IPS-20b (cell line): ENCODE measurements at regions not wholly inside any gene's neighbourhood (a gene's known extent, or its start where the extent isn't known, plus 50 kb on each side); places are given as distances from the start of the nearest gene placed in this dataset.
"Not testable (repeated sequence)": the region's sequence is repeated elsewhere in the genome, so short reads cannot be mapped to it uniquely, and the experiment has no call there.

ENCODE experiments used
- H3K27ac ChIP-seq: one replicate; pipeline ENCODE4 v1.5.1; 2013; ENCODE audit warnings: low read length
- H3K27me3 ChIP-seq: 2 replicates; pipeline ENCODE4 v1.6.1; 2013; ENCODE audit warnings: mild to moderate bottlenecking, low read length, inconsistent platforms; ENCODE audit not compliant: insufficient read depth
- H3K36me3 ChIP-seq: 2 replicates; pipeline ENCODE4 v1.6.1; 2013; ENCODE audit warnings: low read depth, mild to moderate bottlenecking, inconsistent platforms, low read length, moderate library complexity; ENCODE audit not compliant: insufficient read depth
- H3K4me1 ChIP-seq: 2 replicates; pipeline ENCODE4 v1.6.1; 2013; ENCODE audit warnings: mild to moderate bottlenecking, control low read depth, inconsistent platforms, low read length, moderate library complexity; ENCODE audit not compliant: insufficient read depth
- H3K4me3 ChIP-seq: 2 replicates; pipeline ENCODE4 v1.5.1; 2013; ENCODE audit warnings: mild to moderate bottlenecking, low read length, inconsistent platforms
- H3K9ac ChIP-seq: 2 replicates; pipeline ENCODE4 v1.6.1; 2013; ENCODE audit warnings: low read depth, mild to moderate bottlenecking, inconsistent platforms, low read length, moderate library complexity
- H3K9me3 ChIP-seq: 2 replicates; pipeline ENCODE4 v1.6.1; 2013; ENCODE audit warnings: mild to moderate bottlenecking, low read depth, low read length, inconsistent platforms; ENCODE audit not compliant: insufficient read depth

DNA sequence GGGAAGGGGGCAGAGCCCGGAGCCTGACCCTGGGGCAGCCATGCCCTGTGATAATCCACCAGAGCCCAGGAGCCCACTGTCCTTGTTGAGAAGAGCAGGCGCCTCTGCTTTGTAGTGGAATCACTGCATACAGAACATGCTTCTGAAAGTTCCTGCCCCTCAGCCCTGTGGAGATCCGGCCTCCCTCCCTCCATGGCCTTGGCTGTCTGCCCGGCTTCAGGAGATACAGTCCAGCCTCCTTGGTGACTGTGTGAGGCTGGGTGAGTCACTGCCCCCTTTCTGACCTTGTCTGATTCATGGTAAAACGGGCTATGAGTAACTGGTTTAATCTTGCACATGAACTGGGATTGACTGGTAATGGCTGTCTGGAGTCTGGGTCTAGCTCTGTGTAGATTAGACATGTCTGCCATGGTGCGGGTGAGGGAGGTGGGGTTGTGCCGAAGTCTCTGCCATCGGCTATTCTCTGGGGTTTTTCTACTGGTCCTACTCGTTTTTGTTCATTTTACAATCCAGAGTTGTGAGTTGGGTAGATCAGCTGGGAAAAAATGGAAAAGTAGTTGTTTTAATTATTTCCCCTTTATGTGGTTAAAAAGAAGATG, 141.2 kb downstream of the NPIPB11 start:
- not testable (repeated sequence) for H3K4me1 ChIP-seq, H3K4me3 ChIP-seq, H3K36me3 ChIP-seq, H3K9ac ChIP-seq, H3K9me3 ChIP-seq, H3K27me3 ChIP-seq, H3K27ac ChIP-seq

DNA sequence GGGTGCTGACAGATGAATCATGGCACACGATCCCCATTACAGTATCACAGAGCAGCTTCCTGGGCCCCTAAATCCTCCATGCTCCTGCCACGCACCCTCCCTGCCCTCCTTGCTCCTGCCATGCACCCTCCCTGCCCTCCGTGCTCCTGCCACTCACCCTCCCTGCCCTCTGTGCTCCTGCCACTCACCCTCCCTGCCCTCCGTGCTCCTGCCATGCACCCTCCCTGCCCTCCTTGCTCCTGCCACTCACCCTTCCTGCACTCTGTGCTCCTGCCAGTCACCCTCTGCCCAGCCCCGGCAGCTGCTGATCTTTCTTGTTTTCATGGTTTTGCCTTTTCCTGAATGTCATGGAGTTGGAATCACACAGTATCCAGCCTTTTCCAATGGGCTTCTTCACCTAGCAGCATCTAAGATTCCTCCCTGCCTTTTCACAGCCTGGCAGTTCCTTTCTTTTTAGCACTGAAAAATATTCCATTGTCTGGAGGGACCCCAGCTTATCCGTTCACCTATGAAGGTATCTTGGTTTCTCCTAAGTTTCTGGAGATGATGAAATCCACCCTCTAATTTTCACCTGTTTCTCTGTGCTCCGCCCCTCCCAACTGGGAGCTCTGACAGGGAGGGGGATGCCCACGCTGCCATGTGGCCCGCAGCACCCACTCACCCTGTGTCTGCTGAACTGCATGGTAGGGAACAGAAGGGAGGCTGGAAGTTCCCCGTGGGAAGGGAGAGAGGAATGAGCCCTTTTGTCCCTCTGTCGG, 142.3 kb downstream of the NPIPB11 start:
- H3K9ac ChIP-seq, H3K27ac ChIP-seq, H3K9me3 ChIP-seq, H3K36me3 ChIP-seq, H3K27me3 ChIP-seq, H3K4me1 ChIP-seq, H3K4me3 ChIP-seq: not testable (repeated sequence)

- not testable (repeated sequence) for H3K9me3 ChIP-seq, H3K9ac ChIP-seq, H3K4me3 ChIP-seq, H3K4me1 ChIP-seq, H3K36me3 ChIP-seq, H3K27me3 ChIP-seq, H3K27ac ChIP-seq
These were observed 143.8 kb downstream of the NPIPB11 start for GRCh38 chr16:29262725-29263124.

DNA sequence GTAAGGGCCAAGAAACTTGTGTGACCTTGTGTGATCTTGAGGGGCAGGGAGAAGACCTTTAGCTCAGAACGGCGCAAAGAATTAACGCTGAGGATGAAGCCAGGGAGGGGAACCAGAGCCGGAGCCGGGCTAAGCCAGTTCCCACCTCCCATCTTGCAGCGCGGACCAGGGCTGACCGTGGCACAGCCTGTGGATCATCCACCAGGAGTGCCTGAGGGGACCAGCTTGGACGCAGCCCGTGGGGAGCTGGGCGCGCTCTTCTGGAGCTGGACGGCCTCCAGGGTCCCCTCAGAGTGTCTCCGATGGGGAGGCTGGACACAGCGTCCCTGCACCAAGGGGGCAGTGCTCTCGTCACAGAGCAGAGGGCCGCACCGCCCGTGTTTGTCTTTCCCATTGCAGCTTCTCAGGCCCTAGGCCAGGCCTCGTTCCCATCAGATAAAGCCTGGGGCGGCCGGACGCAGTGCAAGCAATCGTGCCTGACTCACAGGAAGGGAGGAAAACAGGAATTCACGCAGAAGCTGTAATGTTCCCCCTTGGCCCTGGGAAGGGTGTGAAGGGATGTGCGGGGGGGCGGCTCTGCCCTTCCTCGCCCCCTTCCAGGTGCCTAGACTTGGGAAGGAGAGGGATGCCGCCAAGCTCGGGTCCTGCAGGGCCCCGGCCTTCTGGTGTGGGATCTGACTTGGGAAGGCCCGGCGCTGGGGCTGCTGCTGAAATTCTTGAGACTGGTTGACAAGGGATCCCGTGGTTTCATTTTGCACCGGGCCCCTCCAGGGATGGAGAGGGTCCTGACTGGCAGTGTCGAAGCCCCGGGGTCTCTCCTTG, 144.9 kb downstream of the NPIPB11 start:
- H3K9ac ChIP-seq, H3K9me3 ChIP-seq, H3K27me3 ChIP-seq, H3K27ac ChIP-seq, H3K4me3 ChIP-seq, H3K4me1 ChIP-seq, H3K36me3 ChIP-seq: not testable (repeated sequence)

GRCh38 chr16:29260683-29261426, 145.7 kb downstream of the NPIPB11 start:
- not testable (repeated sequence) for H3K36me3 ChIP-seq, H3K27ac ChIP-seq, H3K4me1 ChIP-seq

DNA sequence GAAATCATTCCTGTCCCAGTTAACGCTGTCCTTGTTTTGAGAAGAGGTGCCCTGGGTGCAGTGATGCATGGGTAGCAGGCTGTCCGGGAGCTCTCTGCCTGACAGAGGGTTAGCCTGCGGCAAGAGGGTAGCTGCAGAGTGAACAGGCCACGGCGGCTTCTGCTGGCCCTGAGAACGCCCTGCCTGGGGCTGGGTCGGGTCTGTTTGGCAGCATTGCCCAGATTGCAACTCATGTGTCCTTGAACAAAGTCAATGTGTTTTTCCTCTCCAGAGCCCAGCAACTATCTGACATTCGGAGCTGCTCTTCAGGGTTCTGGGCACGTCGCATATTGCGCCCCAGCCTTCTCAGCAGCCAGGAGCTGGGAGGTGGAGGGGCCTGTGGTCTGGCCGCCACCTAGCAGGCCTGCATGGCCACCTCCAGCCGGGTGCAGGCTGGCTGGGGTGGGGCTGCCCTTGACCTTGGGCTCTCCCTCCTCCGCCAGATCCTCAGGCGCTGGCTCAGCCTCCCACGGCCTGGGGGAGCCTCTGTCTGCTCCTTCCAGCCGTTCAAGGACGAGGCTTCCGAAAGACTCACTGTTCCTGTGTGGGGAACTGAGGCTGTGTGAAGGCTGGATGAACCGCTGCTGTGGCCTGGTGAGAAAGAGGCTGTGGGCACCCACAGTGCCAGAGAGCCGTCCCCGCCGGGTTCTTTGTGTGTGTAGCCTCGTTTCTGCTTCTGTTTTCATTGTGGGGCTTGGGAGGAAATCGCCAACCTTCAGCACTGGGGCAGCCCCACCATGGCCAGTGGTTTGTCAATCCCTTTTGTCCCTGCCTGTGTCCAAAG, 146.7 kb downstream of the NPIPB11 start:
- not testable (repeated sequence) for H3K27me3 ChIP-seq, H3K36me3 ChIP-seq, H3K4me1 ChIP-seq, H3K9ac ChIP-seq, H3K4me3 ChIP-seq, H3K27ac ChIP-seq, H3K9me3 ChIP-seq

More at GRCh38 chr16:29260683-29261426, 145.7 kb downstream of the NPIPB11 start:
- H3K4me3 ChIP-seq, H3K9ac ChIP-seq, H3K9me3 ChIP-seq, H3K27me3 ChIP-seq: not testable (repeated sequence)

GRCh38 chr16:29258946-29259634, 147.4 kb downstream of the NPIPB11 start:
- not testable (repeated sequence) for H3K4me3 ChIP-seq, H3K9me3 ChIP-seq, H3K9ac ChIP-seq, H3K36me3 ChIP-seq, H3K27me3 ChIP-seq, H3K27ac ChIP-seq, H3K4me1 ChIP-seq

GRCh38 chr16:29257419-29258336, 148.8 kb downstream of the NPIPB11 start:
- not testable (repeated sequence) for H3K9ac ChIP-seq, H3K4me3 ChIP-seq, H3K27me3 ChIP-seq, H3K27ac ChIP-seq, H3K36me3 ChIP-seq, H3K4me1 ChIP-seq, H3K9me3 ChIP-seq

GRCh38 chr16:29256501-29256981, 150.0 kb downstream of the NPIPB11 start:
- no peak overlapping the region for H3K9ac ChIP-seq
- H3K4me3 ChIP-seq = no peak overlapping the region
- no peaks in the 10 kb centered on the region for H3K4me1 ChIP-seq

DNA sequence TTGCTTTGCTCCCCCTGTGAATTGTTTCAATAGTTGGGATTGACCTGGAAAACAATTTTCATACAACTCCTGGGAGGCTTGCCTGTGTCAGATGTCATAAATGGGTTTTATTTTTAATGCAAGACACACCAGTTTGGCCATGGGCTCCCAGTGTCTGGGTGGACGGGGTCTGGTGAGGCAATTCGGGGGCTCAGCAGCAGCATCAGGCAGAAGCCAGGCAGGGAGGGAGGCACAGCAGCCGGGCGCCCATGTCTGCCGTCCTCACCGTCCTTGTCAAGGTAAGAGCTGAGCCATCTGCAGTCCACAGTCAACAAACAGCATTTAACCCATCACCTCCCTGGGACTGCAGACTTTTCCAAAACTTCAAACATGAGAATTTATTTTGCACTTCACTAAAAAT, 150.6 kb downstream of the NPIPB11 start:
- not testable (repeated sequence) for H3K4me3 ChIP-seq, H3K27ac ChIP-seq, H3K27me3 ChIP-seq, H3K4me1 ChIP-seq, H3K9ac ChIP-seq, H3K36me3 ChIP-seq, H3K9me3 ChIP-seq

More at GRCh38 chr16:29256501-29256981, 150.0 kb downstream of the NPIPB11 start:
- Histone ChIP-seq H3K9me3 (no peaks in the 10 kb centered on the region), H3K27ac (no peak overlapping the region), H3K27me3 (no peaks in the 10 kb centered on the region), H3K36me3 (no peaks in the 10 kb centered on the region)
